ENCODE measurements at regions not wholly inside any gene's neighbourhood (a gene's known extent, or its start where the extent isn't known, plus 50 kb on each side); places are given as distances from the start of the nearest gene placed in this dataset.
"Not testable (repeated sequence)": the region's sequence is repeated elsewhere in the genome, so short reads cannot be mapped to it uniquely, and the experiment has no call there.

GRCh38 chr6:163705923-163706322 lies 291.4 kb downstream of the QKI start:
- TF ChIP-seq EP300 (IDR thresholded peaks at IDR 0.05) = no peak
- no peak for TF ChIP-seq CTCF (IDR thresholded peaks at IDR 0.05)
- no peak for TF ChIP-seq POLR2A (IDR thresholded peaks at IDR 0.05)
- H3K27me3 ChIP-seq = no peaks in the 10 kb centered on the region
- DNase-seq (ENCODE audit: low spot score in 2 of 2) = no peak
- peaks cover 2 to 40% (median 30%) of the 10 kb centered on the region in 4 donors for H3K4me1 ChIP-seq
- H3K36me3 ChIP-seq = no peaks in the 10 kb centered on the region
- H3K4me3 ChIP-seq = no peak overlapping the region
- H3K27ac ChIP-seq = no peak overlapping the region
- no peaks in the 10 kb centered on the region for H3K9me3 ChIP-seq
- 86% methylated on average over 9 of the region's 9 CpGs for WGBS, 2 donors

GRCh38 chr6:163702736-163703135 lies 288.2 kb downstream of the QKI start:
- Histone ChIP-seq H3K27me3 (no peaks in the 10 kb centered on the region), H3K9me3 (no peaks in the 10 kb centered on the region), H3K36me3 (no peaks in the 10 kb centered on the region), H3K27ac (no peak overlapping the region), H3K4me1 (peaks cover 0 to 16% (median 12%) of the 10 kb centered on the region in 4 donors), H3K4me3 (no peak overlapping the region)
- 94 to 98% methylated on average over 3 of the region's 3 CpGs for WGBS, 2 donors
- no peak for DNase-seq (ENCODE audit: low spot score in 2 of 2)
- TF ChIP-seq POLR2A (IDR thresholded peaks at IDR 0.05) (no peak), CTCF (IDR thresholded peaks at IDR 0.05) (no peak), EP300 (IDR thresholded peaks at IDR 0.05) (no peak)

GRCh38 chr6:163701762-163702161 lies 287.2 kb downstream of the QKI start:
- Histone ChIP-seq H3K27me3 (no peaks in the 10 kb centered on the region), H3K4me3 (no peak overlapping the region), H3K36me3 (no peaks in the 10 kb centered on the region), H3K4me1 (peaks cover 0 to 7% (median 3%) of the 10 kb centered on the region in 4 donors), H3K9me3 (no peaks in the 10 kb centered on the region), H3K27ac (no peak overlapping the region)
- TF ChIP-seq CTCF (IDR thresholded peaks at IDR 0.05) (no peak), EP300 (IDR thresholded peaks at IDR 0.05) (no peak), POLR2A (IDR thresholded peaks at IDR 0.05) (no peak)
- DNase-seq (ENCODE audit: low spot score in 2 of 2) = no peak
- 64 to 73% methylated on average over 4 of the region's 4 CpGs for WGBS, 2 donors

- DNase-seq (ENCODE audit: low spot score in 2 of 2) = no peak
- no peak for TF ChIP-seq CTCF (IDR thresholded peaks at IDR 0.05)
- no peak for TF ChIP-seq EP300 (IDR thresholded peaks at IDR 0.05)
- no peak for TF ChIP-seq POLR2A (IDR thresholded peaks at IDR 0.05)
- no peaks in the 10 kb centered on the region for H3K27me3 ChIP-seq
- no peak overlapping the region for H3K27ac ChIP-seq
- no peak overlapping the region for H3K4me3 ChIP-seq
- WGBS, 2 donors = 73 to 94% methylated on average over 3 of the region's 3 CpGs
- no peaks in the 10 kb centered on the region for H3K4me1 ChIP-seq
- no peaks in the 10 kb centered on the region for H3K9me3 ChIP-seq
- no peaks in the 10 kb centered on the region for H3K36me3 ChIP-seq
Measured at GRCh38 chr6:163698086-163698485, 283.6 kb downstream of the QKI start.

GRCh38 chr6:163696311-163696710 lies 281.8 kb downstream of the QKI start:
- H3K27ac ChIP-seq; H3K36me3 ChIP-seq; H3K4me3 ChIP-seq; DNase-seq (ENCODE audit: low spot score in 2 of 2); H3K27me3 ChIP-seq; H3K4me1 ChIP-seq; H3K9me3 ChIP-seq: not testable (repeated sequence)
- 88 to 93% methylated on average over 4 of the region's 4 CpGs for WGBS, 2 donors

GRCh38 chr6:163695414-163695864 lies 280.9 kb downstream of the QKI start:
- H3K9me3 ChIP-seq = no peaks in the 10 kb centered on the region
- no peak for DNase-seq (ENCODE audit: low spot score in 2 of 2)
- 62 to 69% methylated on average over 8 of the region's 8 CpGs for WGBS, 2 donors
- H3K36me3 ChIP-seq = no peaks in the 10 kb centered on the region
- TF ChIP-seq EP300 (IDR thresholded peaks at IDR 0.05) = no peak
- TF ChIP-seq CTCF (IDR thresholded peaks at IDR 0.05) = no peak
- no peak for TF ChIP-seq POLR2A (IDR thresholded peaks at IDR 0.05)
- H3K27me3 ChIP-seq = no peaks in the 10 kb centered on the region
- no peak overlapping the region for H3K4me3 ChIP-seq
- H3K4me1 ChIP-seq = no peaks in the 10 kb centered on the region
- H3K27ac ChIP-seq = no peak overlapping the region

Data from tibial nerve (tissue), 4 donors.